CD14-positive monocyte (primary cell): ENCODE measurements at regions not wholly inside any gene's neighbourhood (a gene's known extent, or its start where the extent isn't known, plus 50 kb on each side); places are given as distances from the start of the nearest gene placed in this dataset.
"Not testable (repeated sequence)": the region's sequence is repeated elsewhere in the genome, so short reads cannot be mapped to it uniquely, and the experiment has no call there.

Experiments
- DNase-seq, 3 donors: peaks; one replicate each; pipeline ENCODE4 v3.0.0-alpha.2; 2011 to 2022
- H2AFZ ChIP-seq: 2 replicates; pipeline ENCODE4 v1.6.0; 2012; ENCODE audit warnings: mild to moderate bottlenecking, low read depth, low read length, inconsistent platforms; ENCODE audit not compliant: insufficient read depth, poor library complexity, severe bottlenecking
- H3K27ac ChIP-seq, 2 donors: 1 replicate in 1 of 2; 2 replicates in 1 of 2; pipeline ENCODE4 v1.5.1; 2012 to 2013; ENCODE audit warnings: low read length in 2 of 2, control low read depth in 1 of 2, inconsistent platforms in 1 of 2, low read depth in 1 of 2, mild to moderate bottlenecking in 1 of 2
- H3K27me3 ChIP-seq, 2 donors: one replicate each; pipeline versions ENCODE4 v1.6.0 to v1.6.1; 2011 to 2013; ENCODE audit warnings: low read length in 2 of 2; ENCODE audit not compliant: control insufficient read depth in 2 of 2, insufficient read depth in 2 of 2
- H3K36me3 ChIP-seq, 2 donors: replicated peaks in 1 of 2; 1 replicate in 1 of 2; 2 replicates in 1 of 2; pipeline versions ENCODE4 v1.5.1 to v1.6.1; 2012 to 2013; ENCODE audit warnings: low read length in 2 of 2, control low read depth in 1 of 2, inconsistent platforms in 1 of 2, mild to moderate bottlenecking in 1 of 2; ENCODE audit not compliant: insufficient read depth in 2 of 2, control insufficient read depth in 1 of 2
- H3K4me1 ChIP-seq, 2 donors: 1 replicate in 1 of 2; 2 replicates in 1 of 2; pipeline versions ENCODE4 v1.5.1 to v1.6.1; 2012 to 2013; ENCODE audit warnings: low read length in 2 of 2, control low read depth in 1 of 2, inconsistent platforms in 1 of 2, mild to moderate bottlenecking in 1 of 2, moderate library complexity in 1 of 2; ENCODE audit not compliant: insufficient read depth in 2 of 2, control insufficient read depth in 1 of 2
- H3K4me2 ChIP-seq: replicated peaks from 2 replicates; pipeline ENCODE3; 2012; ENCODE audit warnings: low read length, moderate library complexity, mild to moderate bottlenecking; ENCODE audit not compliant: poor library complexity, severe bottlenecking; ENCODE audit errors: extremely low read depth
- H3K4me3 ChIP-seq, 3 experiments: fragments of 200-600 bp in 1 of 3; sonication (generic) in 1 of 3; replicated peaks in 1 of 3; 1 replicate in 2 of 3; 2 replicates in 1 of 3; pipeline ENCODE4 v1.5.1; 2011 to 2013; ENCODE audit warnings: low read length in 3 of 3, mild to moderate bottlenecking in 3 of 3, control low read depth in 2 of 3, low read depth in 2 of 3, inconsistent platforms in 1 of 3, moderate library complexity in 1 of 3
- H3K79me2 ChIP-seq: 2 replicates; pipeline ENCODE4 v1.6.0; 2012; ENCODE audit warnings: mild to moderate bottlenecking, control low read depth, inconsistent platforms, low read length, moderate library complexity; ENCODE audit not compliant: insufficient read depth
- H3K9ac ChIP-seq: 2 replicates; pipeline ENCODE4 v1.6.0; 2017; ENCODE audit warnings: low read length, mild to moderate bottlenecking; ENCODE audit not compliant: insufficient read depth, poor library complexity, severe bottlenecking
- H3K9me3 ChIP-seq, 2 donors: replicated peaks in 1 of 2; 1 replicate in 1 of 2; 2 replicates in 1 of 2; pipeline versions ENCODE4 v1.5.1 to v1.6.1; 2012 to 2013; ENCODE audit warnings: low read length in 2 of 2, control low read depth in 1 of 2; ENCODE audit not compliant: control insufficient read depth in 1 of 2, insufficient read depth in 1 of 2
- H4K20me1 ChIP-seq: 2 replicates; pipeline ENCODE4 v1.6.0; 2012; ENCODE audit warnings: mild to moderate bottlenecking, low read length, control low read depth, moderate library complexity; ENCODE audit not compliant: insufficient read depth
- H3K27ac Mint-ChIP-seq, 7 donors: one replicate each; pipeline ENCODE4 v1.8.0; 2020; ENCODE audit warnings: mild to moderate bottlenecking in 7 of 7, mixed read lengths in 7 of 7, moderate library complexity in 6 of 7, inconsistent platforms in 2 of 7
- H3K27me3 Mint-ChIP-seq, 3 donors: one replicate each; pipeline ENCODE4 v1.8.0; 2021 to 2022; ENCODE audit warnings: low read depth in 3 of 3, mild to moderate bottlenecking in 3 of 3, mixed read lengths in 3 of 3, moderate library complexity in 3 of 3, inconsistent platforms in 1 of 3
- H3K36me3 Mint-ChIP-seq, 2 donors: one replicate each; pipeline ENCODE4 v1.8.0; 2020; ENCODE audit warnings: mixed read lengths in 2 of 2, inconsistent platforms in 1 of 2, mild to moderate bottlenecking in 1 of 2
- H3K4me1 Mint-ChIP-seq: one replicate; pipeline ENCODE4 v1.8.0; 2020; ENCODE audit warnings: mild to moderate bottlenecking, mixed read lengths
- H3K4me3 Mint-ChIP-seq, 2 donors: one replicate each; pipeline ENCODE4 v1.8.0; 2020; ENCODE audit warnings: mild to moderate bottlenecking in 2 of 2, mixed read lengths in 2 of 2, moderate library complexity in 1 of 2
- H3K9me3 Mint-ChIP-seq, 7 donors: one replicate each; pipeline ENCODE4 v1.8.0; 2020 to 2022; ENCODE audit warnings: mixed read lengths in 7 of 7, mild to moderate bottlenecking in 6 of 7, moderate library complexity in 6 of 7, inconsistent platforms in 2 of 7
- WGBS: methylation state at CpG from one replicate; pipeline ENCODE4 v1.1.5; 2013; ENCODE audit warnings: missing lambda C conversion rate; ENCODE audit not compliant: insufficient coverage; 5-methylcytosine and 5-hydroxymethylcytosine counted together
- intact Hi-C, 2 donors: fragments of 100-400 bp; cut with micrococcal nuclease; formaldehyde crosslinking; loops; one replicate each; pipeline versions ENCODE4 v1.15.0 to v1.15.1; 2023
- TF ChIP-seq, protein P1 (sequence below): fragments of 200-600 bp; IDR thresholded peaks from one replicate; pipeline ENCODE4 v1.8.0; 2022; ENCODE audit warnings: antibody characterized with exemption, mild to moderate bottlenecking

DNA sequence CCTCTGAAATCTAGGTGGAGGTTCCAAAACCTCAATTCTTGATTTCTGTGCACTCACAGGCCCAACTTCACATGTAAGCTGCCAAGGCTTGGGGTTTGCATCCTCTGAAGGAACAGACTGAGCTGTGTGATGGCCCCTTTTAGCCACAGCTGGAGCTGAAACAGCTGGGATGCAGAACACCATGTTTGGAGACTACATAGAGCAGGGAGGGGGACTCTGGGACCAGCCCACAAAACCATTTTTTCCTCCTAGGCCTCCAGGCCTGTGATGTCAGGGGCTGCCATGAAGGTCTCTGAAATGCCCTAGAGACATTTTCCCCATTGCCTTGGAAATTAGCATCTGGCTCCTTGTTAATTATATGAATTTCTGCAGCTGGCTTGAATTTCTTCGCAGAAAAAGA, 1025.9 kb upstream of the NOVA1 start:
- WGBS: 60% methylated on average over 1 of the region's 1 CpG
- no peak overlapping the region for H3K4me3 ChIP-seq
- no peak overlapping the region for H3K4me2 ChIP-seq
- Mint-ChIP-seq H3K4me3 (no peak overlapping the region), H3K36me3 (no peaks in the 10 kb centered on the region), H3K27me3 (no peaks in the 10 kb centered on the region), H3K27ac (no peak overlapping the region), H3K9me3 (peaks cover 0 to 9% (median 2%) of the 10 kb centered on the region in 7 donors), H3K4me1 (no peaks in the 10 kb centered on the region)
- TF ChIP-seq, protein P1, sequence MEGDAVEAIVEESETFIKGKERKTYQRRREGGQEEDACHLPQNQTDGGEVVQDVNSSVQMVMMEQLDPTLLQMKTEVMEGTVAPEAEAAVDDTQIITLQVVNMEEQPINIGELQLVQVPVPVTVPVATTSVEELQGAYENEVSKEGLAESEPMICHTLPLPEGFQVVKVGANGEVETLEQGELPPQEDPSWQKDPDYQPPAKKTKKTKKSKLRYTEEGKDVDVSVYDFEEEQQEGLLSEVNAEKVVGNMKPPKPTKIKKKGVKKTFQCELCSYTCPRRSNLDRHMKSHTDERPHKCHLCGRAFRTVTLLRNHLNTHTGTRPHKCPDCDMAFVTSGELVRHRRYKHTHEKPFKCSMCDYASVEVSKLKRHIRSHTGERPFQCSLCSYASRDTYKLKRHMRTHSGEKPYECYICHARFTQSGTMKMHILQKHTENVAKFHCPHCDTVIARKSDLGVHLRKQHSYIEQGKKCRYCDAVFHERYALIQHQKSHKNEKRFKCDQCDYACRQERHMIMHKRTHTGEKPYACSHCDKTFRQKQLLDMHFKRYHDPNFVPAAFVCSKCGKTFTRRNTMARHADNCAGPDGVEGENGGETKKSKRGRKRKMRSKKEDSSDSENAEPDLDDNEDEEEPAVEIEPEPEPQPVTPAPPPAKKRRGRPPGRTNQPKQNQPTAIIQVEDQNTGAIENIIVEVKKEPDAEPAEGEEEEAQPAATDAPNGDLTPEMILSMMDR: no peak
- H2AFZ ChIP-seq: no peak overlapping the region
- DNase-seq: no peak
- no peaks in the 10 kb centered on the region for H3K27me3 ChIP-seq
- no peak overlapping the region for H3K27ac ChIP-seq
- no peaks in the 10 kb centered on the region for H3K4me1 ChIP-seq
- H3K9me3 ChIP-seq: peaks cover 7% of the 10 kb centered on the region in 2 donors
- intact Hi-C loops: no loop called here
- no peaks in the 10 kb centered on the region for H3K36me3 ChIP-seq
- H4K20me1 ChIP-seq: no peaks in the 10 kb centered on the region
- H3K79me2 ChIP-seq: no peaks in the 10 kb centered on the region
- H3K9ac ChIP-seq: no peak overlapping the region

DNA sequence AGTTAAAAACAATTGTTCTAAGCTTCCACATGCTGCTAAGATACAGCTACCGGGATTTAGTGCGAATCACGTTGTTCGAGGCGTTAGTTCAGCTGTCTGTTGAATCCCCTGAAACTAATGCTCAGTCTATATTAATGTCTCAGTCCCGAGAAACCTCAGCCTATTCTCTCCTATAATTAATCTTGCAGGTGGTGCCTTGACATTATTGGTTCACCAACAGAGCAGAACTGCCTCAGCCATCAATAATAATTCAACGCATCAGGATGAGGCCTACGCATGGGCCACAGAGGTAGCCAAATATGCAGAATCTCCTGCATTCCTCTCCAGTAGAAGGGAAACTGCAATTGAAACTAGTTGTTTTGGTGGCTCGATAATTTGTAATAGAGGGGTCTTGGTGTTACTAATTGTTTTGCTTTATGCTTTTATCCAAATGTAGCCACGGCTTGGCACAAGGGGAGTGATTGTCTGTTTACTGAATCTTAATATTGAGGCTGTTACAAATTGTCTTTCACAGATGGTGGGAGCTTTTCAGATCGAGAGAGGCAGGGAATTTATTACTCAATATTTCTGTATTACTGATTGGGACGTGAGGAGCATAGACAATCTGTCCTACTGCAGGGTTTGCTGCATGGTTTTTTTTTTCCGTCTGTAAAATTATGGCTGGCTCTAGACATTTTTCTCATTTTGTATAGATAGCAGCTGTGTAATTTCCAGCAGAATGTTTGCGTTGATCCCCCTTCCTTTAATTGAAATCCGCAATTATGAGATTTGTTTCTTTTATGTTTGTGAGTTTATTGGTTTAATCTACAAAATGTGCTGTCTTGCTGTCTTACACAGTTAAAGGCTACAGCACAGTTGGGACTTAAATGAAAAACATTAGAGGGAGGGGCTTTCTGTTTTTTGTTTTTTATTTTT, 1036.5 kb upstream of the NOVA1 start:
- no peaks in the 10 kb centered on the region for H4K20me1 ChIP-seq
- H3K4me1 ChIP-seq: no peaks in the 10 kb centered on the region
- H3K9me3 Mint-ChIP-seq: peaks cover 0 to 2% (median 0%) of the 10 kb centered on the region in 7 donors
- H3K36me3 ChIP-seq: no peaks in the 10 kb centered on the region
- H3K79me2 ChIP-seq: no peaks in the 10 kb centered on the region
- H3K4me1 Mint-ChIP-seq: no peaks in the 10 kb centered on the region
- no peak overlapping the region for H3K27ac ChIP-seq
- intact Hi-C loops: no loop called here
- no peak overlapping the region for H3K4me3 Mint-ChIP-seq
- H2AFZ ChIP-seq: no peak overlapping the region
- no peaks in the 10 kb centered on the region for H3K27me3 Mint-ChIP-seq
- no peaks in the 10 kb centered on the region for H3K27me3 ChIP-seq
- 95% methylated on average over 8 of the region's 15 CpGs for WGBS
- H3K36me3 Mint-ChIP-seq: no peaks in the 10 kb centered on the region
- no peak overlapping the region for H3K27ac Mint-ChIP-seq
- TF ChIP-seq, protein P1: no peak
- H3K9me3 ChIP-seq: no peaks in the 10 kb centered on the region
- no peak for DNase-seq
- no peak overlapping the region for H3K9ac ChIP-seq
- no peak overlapping the region for H3K4me2 ChIP-seq
- H3K4me3 ChIP-seq: no peak overlapping the region

DNA sequence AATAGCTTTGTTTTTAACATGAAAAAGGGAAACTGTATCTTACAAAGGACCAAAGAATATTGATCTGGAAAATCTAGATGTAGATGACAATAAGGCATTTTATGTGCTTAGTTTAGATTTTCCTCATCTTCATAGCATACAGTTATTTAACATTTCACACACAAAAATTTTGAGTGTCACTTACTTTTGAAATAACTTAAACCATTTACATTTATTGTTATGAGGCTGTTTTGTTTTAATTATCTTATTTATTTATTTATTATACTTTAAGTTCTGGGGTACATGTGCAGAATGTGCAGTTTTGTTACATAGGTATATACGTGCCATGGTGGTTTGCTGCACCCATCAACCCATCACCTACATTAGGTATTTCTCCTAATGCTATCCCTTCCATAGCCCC, 1042.9 kb upstream of the NOVA1 start:
- H3K4me3 Mint-ChIP-seq, H3K9me3 Mint-ChIP-seq, H3K79me2 ChIP-seq, H2AFZ ChIP-seq, H3K9ac ChIP-seq, H3K9me3 ChIP-seq, H3K36me3 ChIP-seq, H3K4me2 ChIP-seq, DNase-seq, H3K36me3 Mint-ChIP-seq, H3K4me1 Mint-ChIP-seq, H3K27me3 ChIP-seq, H3K4me3 ChIP-seq, H3K27ac ChIP-seq, H3K4me1 ChIP-seq, H3K27me3 Mint-ChIP-seq, intact Hi-C loops, H4K20me1 ChIP-seq, H3K27ac Mint-ChIP-seq: not testable (repeated sequence)
- WGBS: no CpG with 5 or more reads among the region's 1 CpG
